GM19397 (cell line): ENCODE measurements at regions not wholly inside any gene's neighbourhood (a gene's known extent, or its start where the extent isn't known, plus 50 kb on each side); places are given as distances from the start of the nearest gene placed in this dataset.

Experiments
- ATAC-seq: cut with Tn5 transposase; IDR thresholded peaks from one replicate; pipeline ENCODE4 v1.9.1; 2021; ENCODE audit warnings: mild to moderate bottlenecking, moderate library complexity; ENCODE audit not compliant: unreplicated experiment

DNA sequence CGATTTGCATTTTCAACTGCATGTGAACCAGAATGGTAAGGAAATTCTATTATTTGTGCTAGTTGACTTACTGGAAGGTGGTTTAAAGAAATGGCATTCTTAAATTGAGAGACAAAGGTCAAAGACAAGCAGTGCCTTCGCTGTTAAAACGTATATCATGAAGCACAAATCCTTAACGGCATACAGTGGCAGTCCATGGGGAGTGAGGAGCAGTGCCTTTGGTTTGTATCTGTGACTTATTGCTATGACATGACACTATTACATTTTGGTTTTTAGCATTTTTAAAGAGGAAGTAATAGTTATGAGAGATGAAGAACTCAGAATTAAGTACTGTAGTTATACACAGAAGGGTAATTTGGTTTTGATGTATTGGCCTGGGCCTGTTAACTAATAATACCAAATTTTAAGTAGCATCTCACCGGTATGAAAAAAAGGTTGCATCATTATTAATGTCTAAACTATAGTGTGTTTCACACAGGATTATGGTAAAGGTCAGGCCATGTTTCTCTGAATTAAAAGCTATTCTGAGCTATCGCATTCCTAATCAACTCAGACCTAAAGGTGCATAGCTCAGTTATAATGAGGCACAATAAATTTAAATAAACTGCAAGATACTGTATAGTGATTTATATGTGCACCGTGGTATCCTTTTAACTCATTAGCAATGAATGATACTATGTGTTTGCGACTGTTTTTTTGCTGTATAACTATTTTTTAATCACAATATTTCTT is 339.8 kb upstream of the ARRDC3 start:
- ATAC-seq: no peak

DNA sequence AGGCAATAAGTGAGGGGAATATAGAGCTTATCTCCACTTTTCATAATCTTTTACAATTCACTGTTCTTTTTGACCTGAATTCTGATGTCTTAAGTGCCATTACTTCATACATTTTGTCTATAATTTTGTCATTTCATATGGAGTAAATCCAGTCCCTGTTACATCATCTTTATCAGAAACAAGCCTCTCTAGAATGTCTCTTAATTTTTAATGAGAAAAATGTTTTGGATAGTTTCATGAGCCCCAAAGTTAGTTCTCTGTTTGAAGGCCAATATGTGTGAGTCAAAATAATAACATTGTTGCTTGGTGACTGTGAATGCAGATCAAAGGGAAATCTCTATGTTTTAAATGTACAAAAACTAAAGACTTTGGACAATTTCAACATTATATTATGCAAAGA is 329.6 kb upstream of the ARRDC3 start:
- no peak for ATAC-seq

DNA sequence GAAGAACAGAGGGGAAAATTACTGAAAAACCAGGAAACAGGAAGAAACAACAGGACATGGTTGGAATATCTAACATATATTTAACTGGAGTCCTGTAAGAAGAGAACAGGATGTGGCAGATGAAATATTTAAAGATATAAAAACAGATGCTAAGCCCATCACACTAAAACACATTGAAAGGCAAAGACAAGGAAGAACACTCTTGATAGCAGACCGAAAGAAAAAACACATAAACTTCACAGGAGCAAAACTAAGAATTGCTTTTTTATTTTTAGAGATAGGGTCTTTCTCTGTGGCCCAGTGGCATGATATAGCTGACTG is 324.4 kb upstream of the ARRDC3 start:
- no peak for ATAC-seq

DNA sequence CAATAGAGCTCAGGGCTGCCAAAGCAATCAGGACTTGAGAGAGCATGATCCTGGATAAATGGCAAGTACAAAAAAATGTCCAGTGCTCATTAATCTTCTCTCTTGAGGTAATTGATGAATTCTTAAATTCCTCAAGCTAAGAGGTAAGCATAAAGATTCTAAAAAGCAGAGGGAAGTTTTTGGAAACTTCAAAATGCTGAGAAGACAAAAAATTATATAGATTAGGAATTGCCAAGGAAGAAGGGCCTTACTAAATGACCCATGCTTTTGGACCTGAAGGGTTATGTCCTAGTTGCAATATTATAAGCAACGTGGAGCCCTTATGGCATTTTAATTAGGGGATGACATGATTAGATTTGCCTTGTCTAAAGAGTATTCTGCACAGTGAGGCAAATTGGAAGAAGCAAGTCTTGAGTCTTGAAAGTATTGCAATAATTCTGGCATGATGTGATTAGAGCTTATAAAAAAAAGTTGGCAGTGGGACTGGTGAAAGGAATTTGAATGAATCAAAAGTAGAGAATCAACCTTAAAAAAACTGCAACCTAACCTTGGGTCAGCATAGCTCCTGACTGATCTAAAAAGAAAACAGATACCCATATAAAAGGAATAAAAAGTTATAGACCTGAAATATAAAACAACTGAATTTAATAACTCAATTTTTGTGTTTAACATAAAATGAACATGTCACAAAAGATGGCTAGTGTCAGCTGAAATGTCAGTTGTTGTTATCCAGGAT is 323.8 kb upstream of the ARRDC3 start:
- no peak for ATAC-seq

DNA sequence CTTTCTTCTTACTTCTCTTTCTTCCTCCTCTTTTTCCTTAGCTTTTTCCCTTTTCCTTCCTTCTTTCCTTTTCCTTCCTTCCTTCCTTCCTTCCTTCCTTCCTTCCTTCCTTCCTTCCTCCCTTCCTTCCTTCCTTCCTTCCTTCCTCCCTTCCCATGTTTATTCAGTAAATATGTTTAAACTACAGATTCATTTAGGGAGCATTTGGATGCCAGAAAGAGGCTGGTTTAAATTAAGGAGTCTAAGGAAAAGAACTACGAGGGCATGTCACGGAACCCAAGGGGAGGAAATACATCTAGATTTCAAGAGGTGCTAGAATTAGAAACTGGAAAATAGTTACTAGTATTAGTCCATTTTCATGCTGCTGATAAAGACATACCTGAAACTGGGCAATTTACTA is 320.0 kb upstream of the ARRDC3 start:
- ATAC-seq: no peak

DNA sequence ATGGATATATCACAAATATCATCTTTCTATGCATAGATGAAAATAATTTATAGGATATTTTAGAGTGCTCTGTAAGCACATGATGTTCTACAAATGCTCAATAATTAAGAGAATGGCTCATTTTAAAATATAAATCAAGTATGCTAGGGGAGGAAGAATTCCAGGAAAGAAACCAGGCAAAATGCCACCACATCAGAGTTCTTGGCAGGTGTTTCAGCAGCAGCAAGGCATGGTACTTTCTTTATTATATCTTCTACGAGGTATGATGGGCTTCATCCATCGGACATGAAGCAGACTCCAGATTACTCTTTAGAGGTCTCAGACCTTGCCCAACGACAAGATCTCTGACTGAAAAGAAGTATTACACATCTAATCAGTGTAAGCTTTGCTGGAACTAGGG is 316.3 kb upstream of the ARRDC3 start:
- no peak for ATAC-seq

DNA sequence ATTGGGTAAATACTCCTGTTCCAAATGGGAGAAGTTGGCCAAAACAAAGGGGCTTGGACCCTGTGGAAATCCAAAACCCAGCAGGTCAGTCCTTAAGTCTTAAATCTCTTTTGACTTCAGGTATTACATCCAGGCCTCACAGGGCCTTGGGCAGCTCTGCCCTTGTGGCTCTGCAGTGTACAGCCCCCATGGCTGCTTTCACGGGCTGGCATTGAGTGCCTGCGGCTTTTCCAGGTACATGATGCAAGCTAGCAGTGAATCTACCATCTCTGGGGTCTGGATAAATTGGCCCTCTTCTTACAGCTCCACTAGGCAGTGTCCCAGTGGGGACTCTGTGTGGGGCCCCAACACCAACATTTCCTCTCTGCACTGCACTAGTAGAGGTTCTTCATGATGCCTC is 308.5 kb upstream of the ARRDC3 start:
- ATAC-seq: no peak

DNA sequence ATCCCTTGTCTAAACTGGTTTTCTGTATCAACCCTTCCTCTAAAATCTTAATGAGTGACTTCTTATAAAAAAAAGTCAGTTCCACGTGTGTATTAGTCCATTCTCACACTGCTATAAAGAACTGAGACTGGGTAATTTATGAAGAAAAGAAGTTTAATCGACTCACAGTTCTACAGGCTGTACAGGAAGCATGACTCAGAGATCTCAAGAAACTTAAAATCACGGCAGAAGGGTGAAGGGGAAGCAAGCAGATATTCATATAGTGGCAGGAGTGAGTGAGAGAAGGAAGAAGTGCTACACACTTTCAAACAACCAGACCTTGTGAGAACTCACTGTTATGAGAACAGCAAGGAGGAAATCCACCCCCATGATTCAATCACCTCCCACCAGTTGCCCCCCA is 307.8 kb upstream of the ARRDC3 start:
- ATAC-seq: no peak

DNA sequence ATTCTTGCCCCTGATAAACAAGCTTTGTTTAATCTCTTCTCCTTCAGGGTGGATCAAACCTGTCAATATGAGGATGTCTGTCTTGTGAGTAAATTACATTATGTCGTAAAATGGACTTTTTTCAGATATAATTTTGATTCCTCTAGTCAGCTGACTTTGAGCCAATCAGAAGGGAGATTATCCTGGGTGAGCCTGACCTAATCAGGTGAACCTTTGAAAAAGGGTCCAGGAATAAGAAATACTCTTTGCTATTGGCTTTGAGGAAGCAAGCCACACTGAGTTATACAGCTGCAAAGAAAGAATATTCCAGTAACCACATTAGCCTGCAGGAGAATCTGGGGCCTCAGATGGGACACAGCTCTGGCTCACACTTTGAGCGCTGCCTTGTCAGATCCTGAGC is 304.3 kb upstream of the ARRDC3 start:
- no peak for ATAC-seq

DNA sequence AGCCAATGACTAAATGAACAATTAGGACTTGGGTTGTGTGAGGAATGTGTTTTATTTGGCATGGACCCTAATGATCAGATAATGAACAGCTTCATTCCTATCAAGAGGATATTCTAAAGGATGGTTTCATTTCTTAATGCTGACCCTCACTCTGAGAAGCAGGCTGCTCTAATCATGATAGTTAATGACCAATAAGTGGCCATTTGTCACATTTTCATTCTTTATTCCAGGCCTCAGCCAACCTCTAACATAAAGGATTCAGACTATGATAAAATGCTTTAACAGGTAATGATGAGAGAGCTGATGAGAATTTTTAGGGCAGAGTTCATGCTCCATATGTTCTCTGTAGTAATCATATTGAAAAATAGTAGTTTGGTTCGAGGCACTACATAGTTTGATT is 301.5 kb upstream of the ARRDC3 start:
- ATAC-seq: no peak

DNA sequence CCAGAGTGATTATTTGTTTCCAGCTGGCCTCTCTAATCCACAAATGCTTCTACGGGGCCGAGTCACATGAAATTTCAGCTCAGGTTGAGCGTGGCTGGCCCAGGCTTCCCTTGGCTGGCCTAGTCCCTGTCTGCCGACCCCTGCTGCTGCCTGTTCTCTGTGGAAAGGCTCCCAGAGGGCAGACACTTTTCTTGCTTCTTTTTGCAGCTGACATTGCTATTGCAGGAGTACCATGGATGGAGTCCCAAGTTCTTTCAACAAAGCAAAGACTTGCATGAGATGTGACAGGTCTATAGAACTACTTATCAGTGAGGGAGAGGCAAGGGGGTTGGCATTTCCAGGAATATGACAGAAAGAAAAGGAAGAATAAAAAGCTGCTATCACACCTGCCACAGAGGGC is 287.4 kb upstream of the ARRDC3 start:
- ATAC-seq: no peak

DNA sequence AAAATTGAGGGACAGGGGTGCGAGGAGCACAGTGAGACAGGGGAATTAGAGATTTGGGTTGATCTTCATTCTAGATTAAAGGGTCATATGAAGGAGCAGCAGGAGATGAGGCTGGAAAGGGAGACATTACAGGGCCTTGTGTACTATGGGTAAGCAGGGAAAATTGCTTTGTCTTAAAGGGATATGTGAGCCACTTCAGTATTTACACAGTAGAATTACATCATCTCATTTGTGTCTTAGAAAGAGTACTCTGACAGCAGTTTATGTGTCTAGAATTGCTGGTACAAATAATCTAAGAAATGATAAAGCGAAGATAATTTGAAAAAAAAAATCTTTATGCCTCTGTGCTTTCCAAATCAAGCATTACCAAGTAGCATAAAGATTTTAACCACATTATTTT is 287.0 kb upstream of the ARRDC3 start:
- no peak for ATAC-seq

DNA sequence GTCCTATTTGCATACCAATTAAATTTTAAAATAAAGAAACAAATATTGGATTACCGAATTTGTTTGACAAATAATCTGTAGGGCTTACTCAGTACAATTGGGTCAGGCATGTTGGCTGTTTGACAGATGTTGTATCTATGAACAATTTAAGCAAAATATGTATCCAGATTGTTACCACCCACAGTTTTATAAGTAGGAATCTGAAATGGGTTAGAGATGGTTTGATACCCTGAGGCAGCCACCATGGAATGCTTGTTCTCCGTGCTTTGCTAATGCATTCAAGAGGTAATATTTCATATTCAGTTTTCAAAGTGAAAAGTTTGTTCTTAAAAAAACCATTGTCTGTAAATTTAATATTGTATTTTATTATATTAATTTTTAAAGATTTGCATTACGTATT is 285.1 kb upstream of the ARRDC3 start:
- ATAC-seq: no peak

DNA sequence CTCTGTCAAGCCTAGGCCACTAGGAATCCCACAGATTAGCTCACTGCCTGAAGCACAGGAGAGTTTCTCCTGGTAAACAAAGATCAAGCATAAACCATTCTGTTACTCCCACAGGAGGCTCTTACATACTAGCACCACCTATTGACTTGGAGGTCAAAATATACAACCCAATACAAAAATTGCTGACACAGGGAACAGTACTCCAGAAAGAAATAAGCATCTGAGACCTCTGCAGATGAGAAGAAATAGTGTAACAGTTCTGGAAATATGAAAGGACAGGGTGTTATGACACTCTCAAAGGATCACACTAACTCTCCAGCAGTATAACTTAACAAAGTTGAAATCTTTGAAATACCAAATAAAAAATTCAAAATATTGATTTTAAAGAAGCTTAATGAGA is 269.6 kb upstream of the ARRDC3 start:
- ATAC-seq: no peak

DNA sequence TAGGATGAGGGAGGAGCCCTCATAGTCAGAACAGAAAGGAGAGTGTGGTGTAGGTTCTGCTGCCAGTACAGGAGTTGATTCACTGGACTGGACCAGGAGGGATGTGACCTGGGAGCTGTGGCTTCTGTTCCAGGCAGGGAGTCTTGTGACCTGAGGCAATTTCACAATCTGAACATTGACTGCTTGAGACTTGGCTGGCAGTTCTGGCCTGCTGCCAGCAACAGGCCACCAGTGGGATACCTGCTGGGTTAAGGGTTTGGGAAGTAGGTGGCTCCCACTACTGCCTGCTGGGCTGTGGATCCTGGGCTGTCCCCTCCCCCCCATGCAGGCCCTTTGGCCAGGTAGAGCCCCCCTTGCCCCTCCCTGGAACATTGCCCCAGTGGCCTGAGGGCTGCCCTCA is 268.6 kb upstream of the ARRDC3 start:
- ATAC-seq: no peak

DNA sequence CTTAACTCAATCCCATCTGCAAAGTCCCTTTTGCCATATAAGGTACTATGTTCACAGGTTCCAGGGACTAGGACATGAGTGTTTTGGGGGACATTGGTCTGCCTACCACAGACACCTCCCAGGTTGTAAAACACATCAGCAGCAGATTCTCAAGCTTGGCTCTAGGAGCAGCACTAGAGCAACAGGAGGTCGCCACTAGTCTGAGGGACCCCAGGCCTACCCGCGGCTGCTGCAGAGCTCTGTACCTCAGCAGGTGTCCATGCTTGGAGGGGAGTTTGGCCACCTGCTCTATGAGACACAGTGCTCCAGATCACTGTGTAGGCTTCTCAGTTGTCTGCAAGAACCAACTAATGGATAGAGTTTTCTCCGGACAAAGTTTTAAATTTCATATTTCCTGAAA is 262.2 kb upstream of the ARRDC3 start:
- ATAC-seq: no peak

DNA sequence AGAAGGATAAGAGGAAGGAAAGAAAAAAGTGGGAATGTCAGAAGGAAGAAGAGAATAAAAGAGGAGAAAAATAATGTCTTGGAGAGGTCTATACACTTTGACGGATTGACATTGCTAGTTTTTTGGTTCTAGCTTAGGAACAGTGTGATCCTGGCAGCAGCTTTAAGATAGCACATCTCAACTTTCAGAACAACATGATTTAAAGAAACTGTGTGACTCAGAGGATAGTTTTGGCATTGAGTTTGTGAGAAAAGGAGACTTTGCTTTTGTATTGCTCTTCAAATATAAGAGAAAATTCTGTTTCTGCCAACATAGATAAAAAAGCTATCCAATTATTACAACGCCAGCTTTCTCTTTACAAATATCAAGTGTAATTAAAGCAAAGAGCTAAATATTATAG is 260.7 kb upstream of the ARRDC3 start:
- ATAC-seq: no peak

DNA sequence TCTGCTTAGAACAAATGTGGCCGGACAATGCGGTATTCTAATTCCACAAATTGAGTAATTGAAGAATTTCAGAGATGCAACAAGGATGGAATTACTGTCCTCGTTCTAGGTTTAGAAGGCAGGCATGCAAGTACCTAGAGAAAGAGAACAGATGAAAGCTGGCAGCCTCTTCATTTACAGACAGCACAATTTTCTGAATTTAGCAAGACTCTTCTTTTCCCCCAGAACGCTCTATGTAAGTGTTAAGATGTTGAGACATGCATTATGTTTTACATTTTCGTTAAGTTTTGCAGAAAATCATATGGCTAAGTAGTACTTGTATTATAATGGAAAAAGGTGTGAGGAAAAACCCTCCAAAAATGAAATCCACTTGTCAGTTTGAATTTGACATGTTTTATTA is 259.5 kb upstream of the ARRDC3 start:
- ATAC-seq: no peak

DNA sequence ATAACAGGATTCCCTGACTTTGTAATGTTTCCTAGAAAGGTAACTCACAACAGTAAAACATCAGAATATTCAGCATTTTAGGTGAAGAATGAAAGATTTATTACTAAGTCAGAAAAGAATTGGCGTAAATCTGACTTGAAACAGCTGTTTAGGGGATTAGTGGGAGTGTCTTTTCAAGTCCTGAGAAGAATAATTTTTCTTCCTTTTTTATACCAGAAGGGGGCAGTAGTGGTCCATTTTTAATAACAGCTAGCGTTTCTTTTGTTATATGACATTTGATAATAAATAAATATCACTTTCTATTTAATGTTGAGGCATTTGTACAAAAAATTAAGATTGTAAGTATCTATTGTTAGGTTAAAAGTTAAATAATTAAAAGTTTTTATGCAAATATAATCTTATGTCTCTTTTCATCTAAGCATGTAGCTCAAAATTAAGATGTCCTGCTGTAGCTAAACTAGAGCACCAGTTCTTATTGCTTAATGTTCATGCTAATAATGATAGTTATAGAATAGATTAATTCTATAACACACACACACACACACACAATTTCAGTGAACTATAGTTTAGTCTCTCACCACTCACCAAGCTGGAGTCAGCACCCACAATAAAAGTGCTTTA is 258.7 kb upstream of the ARRDC3 start:
- ATAC-seq: no peak

DNA sequence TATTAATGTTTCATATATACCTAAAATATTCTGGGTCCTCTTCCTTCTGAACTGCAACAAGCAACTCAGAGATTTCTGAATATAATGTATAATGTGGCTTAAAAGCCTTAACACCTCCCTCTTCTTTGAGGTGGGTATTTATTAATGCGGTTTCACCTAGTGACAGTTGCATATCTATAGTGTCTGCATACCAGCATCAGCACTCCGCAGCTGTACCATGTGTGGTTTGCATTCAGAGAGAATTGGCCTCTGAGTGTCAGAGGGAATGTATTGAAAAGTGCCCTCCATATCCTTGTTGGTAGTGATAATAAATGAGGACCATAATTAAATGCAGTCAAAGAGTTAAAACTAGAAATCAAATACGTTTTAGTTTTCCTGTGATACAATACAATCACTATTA is 256.6 kb upstream of the ARRDC3 start:
- no peak for ATAC-seq

DNA sequence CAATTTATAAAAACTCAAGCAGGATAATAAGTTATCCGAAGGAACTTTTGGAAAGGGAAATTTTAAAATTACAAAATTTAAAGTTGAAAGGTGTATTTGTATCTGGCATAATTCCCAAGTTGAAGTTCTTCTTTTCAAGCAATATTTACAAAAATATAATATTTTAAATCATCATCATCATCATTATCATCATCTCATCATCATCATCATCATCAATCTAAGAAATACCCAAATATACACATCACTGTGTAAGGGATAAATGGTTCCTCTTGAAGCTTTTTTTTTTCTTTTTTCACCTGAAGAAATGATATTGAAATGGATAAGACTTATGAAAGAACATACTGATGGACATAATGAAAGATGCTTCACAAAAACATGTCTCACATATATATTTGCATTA is 254.9 kb upstream of the ARRDC3 start:
- ATAC-seq: no peak

DNA sequence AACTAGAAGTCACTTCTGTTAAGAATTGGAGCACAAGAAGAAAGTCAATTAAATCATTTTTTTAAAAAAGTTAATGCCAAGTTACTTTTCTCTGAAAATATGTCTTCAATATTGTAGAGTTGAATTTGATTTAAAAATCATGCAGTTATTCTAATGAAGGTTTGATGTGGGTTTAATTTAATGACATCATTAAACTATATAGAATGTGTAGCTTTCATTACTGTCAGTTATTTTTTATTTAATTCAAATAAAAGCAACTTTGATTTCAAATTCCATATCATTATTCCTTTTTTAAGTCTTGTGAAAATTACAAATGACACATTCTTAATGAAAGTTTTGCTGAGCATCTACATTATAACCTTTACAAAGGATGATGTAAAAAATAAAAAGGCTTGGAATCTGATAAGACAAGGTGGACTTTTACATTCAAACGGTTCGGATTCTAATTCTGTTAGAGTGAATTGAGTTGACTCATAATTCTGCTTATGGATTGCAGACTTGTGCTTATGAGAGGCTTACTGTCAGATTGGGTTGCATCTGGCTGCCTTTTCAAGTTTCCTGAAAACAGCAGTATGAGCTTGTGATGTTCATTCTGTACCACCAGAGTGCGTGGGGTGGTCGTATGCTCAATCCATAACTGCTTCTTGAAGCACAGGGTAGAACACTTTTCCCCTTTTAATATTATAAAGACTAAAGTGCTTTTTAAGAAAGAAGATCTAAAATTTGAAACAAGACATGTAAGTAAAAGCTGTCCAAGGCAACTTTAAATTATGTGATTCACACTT is 253.0 kb upstream of the ARRDC3 start:
- no peak for ATAC-seq
